CD8-positive, alpha-beta memory T cell (primary cell): ENCODE measurements at regions not wholly inside any gene's neighbourhood (a gene's known extent, or its start where the extent isn't known, plus 50 kb on each side); places are given as distances from the start of the nearest gene placed in this dataset.

Experiments
- CTCF ChIA-PET: fragments of 350-600 bp; sonication (Branson Sonifier 250); formaldehyde crosslinking; loops from one replicate; lab custom pipeline; 2021; ENCODE audit warnings: antibody characterized with exemption; lab: Charles Lee
- POLR2A ChIA-PET: fragments of 350-600 bp; sonication (Branson Sonifier 250); formaldehyde crosslinking; loops from one replicate; lab custom pipeline; 2021; ENCODE audit warnings: antibody characterized with exemption; lab: Charles Lee
- DNase-seq, 5 donors: peaks; one replicate each; pipeline versions ENCODE4 v3.0.0 to v3.0.0-alpha.2; 2020 to 2022; ENCODE audit warnings: mixed read lengths in 1 of 5
- H3K27ac ChIP-seq: one replicate; pipeline ENCODE4 v1.7.0; 2013; ENCODE audit warnings: low read depth, mild to moderate bottlenecking, low read length, moderate library complexity
- H3K27me3 ChIP-seq: 2 replicates; pipeline ENCODE4 v1.7.0; 2013; ENCODE audit warnings: low read length, mild to moderate bottlenecking; ENCODE audit not compliant: insufficient read depth, poor library complexity, severe bottlenecking
- H3K36me3 ChIP-seq: 2 replicates; pipeline ENCODE4 v1.7.0; 2013; ENCODE audit warnings: mild to moderate bottlenecking, low read length, moderate library complexity; ENCODE audit not compliant: insufficient read depth
- H3K4me1 ChIP-seq: 2 replicates; pipeline ENCODE4 v1.7.0; 2013; ENCODE audit warnings: mild to moderate bottlenecking, low read length, moderate library complexity; ENCODE audit not compliant: insufficient read depth
- H3K4me3 ChIP-seq: 2 replicates; pipeline ENCODE4 v1.7.0; 2013; ENCODE audit warnings: mild to moderate bottlenecking, low read length
- H3K9me3 ChIP-seq: 2 replicates; pipeline ENCODE4 v1.7.0; 2013; ENCODE audit warnings: mild to moderate bottlenecking, low read length
- H3K27ac Mint-ChIP-seq, 8 donors: one replicate each; pipeline ENCODE4 v1.8.0; 2020 to 2021; ENCODE audit warnings: mixed read lengths in 8 of 8, mild to moderate bottlenecking in 6 of 8, inconsistent platforms in 3 of 8, moderate library complexity in 3 of 8
- H3K27me3 Mint-ChIP-seq, 2 donors: one replicate each; pipeline ENCODE4 v1.8.0; 2020 to 2021; ENCODE audit warnings: mixed read lengths in 2 of 2, mild to moderate bottlenecking in 1 of 2, moderate library complexity in 1 of 2
- H3K36me3 Mint-ChIP-seq, 3 donors: one replicate each; pipeline ENCODE4 v1.8.0; 2020 to 2021; ENCODE audit warnings: mixed read lengths in 3 of 3, inconsistent platforms in 1 of 3, mild to moderate bottlenecking in 1 of 3
- H3K4me1 Mint-ChIP-seq, 3 donors: one replicate each; pipeline ENCODE4 v1.8.0; 2020 to 2021; ENCODE audit warnings: mixed read lengths in 3 of 3, inconsistent platforms in 1 of 3, mild to moderate bottlenecking in 1 of 3
- H3K4me3 Mint-ChIP-seq, 7 donors: one replicate each; pipeline ENCODE4 v1.8.0; 2020 to 2021; ENCODE audit warnings: mixed read lengths in 7 of 7, mild to moderate bottlenecking in 6 of 7, moderate library complexity in 4 of 7, inconsistent platforms in 2 of 7
- H3K9me3 Mint-ChIP-seq, 5 donors: one replicate each; pipeline ENCODE4 v1.8.0; 2020 to 2022; ENCODE audit warnings: mixed read lengths in 5 of 5, mild to moderate bottlenecking in 3 of 5, moderate library complexity in 2 of 5, inconsistent platforms in 1 of 5

DNA sequence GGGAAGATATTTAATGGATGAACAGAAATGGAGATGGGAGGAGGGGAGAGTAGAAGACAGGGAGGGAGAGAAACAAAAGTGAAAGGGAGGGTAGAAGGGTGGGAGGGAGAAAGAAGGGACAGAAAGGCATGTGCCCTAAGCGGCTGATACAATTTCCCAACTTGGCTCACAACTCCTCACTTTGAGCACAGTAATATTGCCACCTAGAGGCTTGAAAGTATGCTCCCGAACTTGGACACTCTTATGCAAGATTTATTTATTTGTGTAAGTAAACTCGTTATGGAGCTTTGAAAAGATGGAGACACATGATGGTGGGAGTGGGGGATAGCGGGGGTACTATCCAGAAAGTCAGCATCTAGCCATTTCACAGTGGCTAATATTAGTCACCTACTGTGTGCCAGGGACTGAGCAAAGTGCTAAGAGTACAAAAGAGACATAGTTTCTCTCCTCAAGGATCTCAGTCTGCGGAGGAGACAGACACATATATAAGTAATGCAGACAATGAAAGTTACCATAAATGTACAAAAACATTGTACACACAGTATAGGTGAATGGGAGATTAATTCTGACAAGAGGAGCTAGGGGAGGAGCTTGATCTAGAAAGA lies 189.7 kb downstream of the SEC16B start:
- peaks cover 6 to 22% (median 13%) of the 10 kb centered on the region in 5 donors for H3K9me3 Mint-ChIP-seq
- no peak overlapping the region for H3K27ac ChIP-seq
- no peaks in the 10 kb centered on the region for H3K27me3 ChIP-seq
- H3K4me1 Mint-ChIP-seq, result no peaks in the 10 kb centered on the region
- H3K4me3 ChIP-seq, result no peak overlapping the region
- no peaks in the 10 kb centered on the region for H3K9me3 ChIP-seq
- H3K36me3 ChIP-seq, result no peaks in the 10 kb centered on the region
- ChIA-PET CTCF (no interaction called here), POLR2A (no interaction called here)
- no peaks in the 10 kb centered on the region for H3K4me1 ChIP-seq
- no peaks in the 10 kb centered on the region for H3K27me3 Mint-ChIP-seq
- H3K36me3 Mint-ChIP-seq, result no peaks in the 10 kb centered on the region
- H3K4me3 Mint-ChIP-seq, result no peak overlapping the region
- H3K27ac Mint-ChIP-seq, result no peak overlapping the region
- no peak for DNase-seq

DNA sequence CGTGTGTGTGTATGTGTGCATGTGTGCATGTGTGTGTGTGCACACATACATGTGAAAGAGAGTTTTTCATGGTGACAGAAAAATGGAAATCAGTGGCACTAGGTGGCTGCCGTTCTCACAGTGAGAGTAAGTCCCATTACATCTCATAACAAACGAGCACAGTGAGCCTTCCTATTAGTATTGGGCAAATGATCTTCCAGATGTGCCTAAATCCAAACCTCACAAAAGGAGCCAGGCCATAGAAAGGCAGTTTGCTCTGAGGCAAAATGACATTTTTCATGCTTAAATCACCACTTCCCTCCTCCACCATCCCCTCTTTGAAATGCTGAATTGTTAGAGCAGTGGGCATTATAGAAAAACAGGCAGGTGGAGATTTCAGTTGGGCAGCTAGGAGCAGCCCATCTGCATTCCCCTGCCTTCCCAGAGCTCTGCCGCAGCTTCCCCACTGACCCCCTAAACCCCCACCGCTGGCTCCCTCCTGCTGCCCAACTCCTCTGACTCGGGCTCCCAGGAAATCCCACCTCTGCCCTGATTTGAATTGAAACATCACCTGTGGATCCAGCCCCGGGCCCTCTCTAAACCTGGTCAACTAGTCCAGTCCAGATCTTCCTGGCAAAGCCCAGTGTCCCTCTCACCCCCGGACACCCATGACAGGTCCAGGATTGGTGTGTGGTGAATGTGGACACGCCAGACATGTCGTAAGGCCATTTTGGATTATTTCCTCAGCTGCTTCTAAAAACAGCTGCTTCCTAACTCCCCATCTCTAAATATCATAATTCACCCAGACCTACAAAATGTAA lies 190.5 kb downstream of the SEC16B start:
- H3K27me3 Mint-ChIP-seq, result no peaks in the 10 kb centered on the region
- H3K27me3 ChIP-seq, result no peaks in the 10 kb centered on the region
- no peak overlapping the region for H3K27ac ChIP-seq
- peaks cover 10 to 24% (median 13%) of the 10 kb centered on the region in 5 donors for H3K9me3 Mint-ChIP-seq
- H3K9me3 ChIP-seq, result no peaks in the 10 kb centered on the region
- no peaks in the 10 kb centered on the region for H3K36me3 Mint-ChIP-seq
- no peak overlapping the region for H3K27ac Mint-ChIP-seq
- no peak overlapping the region for H3K4me3 Mint-ChIP-seq
- no peaks in the 10 kb centered on the region for H3K4me1 Mint-ChIP-seq
- DNase-seq, result no peak
- no peak overlapping the region for H3K4me3 ChIP-seq
- ChIA-PET POLR2A (no interaction called here), CTCF (no interaction called here)
- no peaks in the 10 kb centered on the region for H3K4me1 ChIP-seq
- H3K36me3 ChIP-seq, result no peaks in the 10 kb centered on the region

GRCh38 chr1:177775924-177776323 lies 193.9 kb downstream of the SEC16B start:
- Mint-ChIP-seq H3K27ac (no peak overlapping the region), H3K4me1 (no peaks in the 10 kb centered on the region), H3K4me3 (no peak overlapping the region), H3K9me3 (peaks cover 16 to 27% (median 19%) of the 10 kb centered on the region in 5 donors), H3K27me3 (no peaks in the 10 kb centered on the region), H3K36me3 (no peaks in the 10 kb centered on the region)
- ChIA-PET POLR2A (no interaction called here), CTCF (no interaction called here)
- DNase-seq, result no peak
- no peak overlapping the region for H3K27ac ChIP-seq
- no peaks in the 10 kb centered on the region for H3K4me1 ChIP-seq
- H3K9me3 ChIP-seq, result no peaks in the 10 kb centered on the region
- H3K36me3 ChIP-seq, result no peaks in the 10 kb centered on the region
- H3K4me3 ChIP-seq, result no peak overlapping the region
- H3K27me3 ChIP-seq, result no peaks in the 10 kb centered on the region

GRCh38 chr1:177772386-177772960 lies 197.4 kb downstream of the SEC16B start:
- Histone ChIP-seq H3K36me3 (no peaks in the 10 kb centered on the region), H3K4me3 (no peak overlapping the region), H3K27me3 (no peaks in the 10 kb centered on the region), H3K4me1 (no peaks in the 10 kb centered on the region), H3K27ac (no peak overlapping the region), H3K9me3 (no peaks in the 10 kb centered on the region)
- Mint-ChIP-seq H3K4me3 (no peak overlapping the region), H3K27ac (no peak overlapping the region), H3K9me3 (peaks cover 10 to 19% (median 13%) of the 10 kb centered on the region in 5 donors), H3K36me3 (no peaks in the 10 kb centered on the region), H3K4me1 (no peaks in the 10 kb centered on the region), H3K27me3 (no peaks in the 10 kb centered on the region)
- POLR2A ChIA-PET, result no interaction called here
- CTCF ChIA-PET, result no interaction called here
- no peak for DNase-seq

DNA sequence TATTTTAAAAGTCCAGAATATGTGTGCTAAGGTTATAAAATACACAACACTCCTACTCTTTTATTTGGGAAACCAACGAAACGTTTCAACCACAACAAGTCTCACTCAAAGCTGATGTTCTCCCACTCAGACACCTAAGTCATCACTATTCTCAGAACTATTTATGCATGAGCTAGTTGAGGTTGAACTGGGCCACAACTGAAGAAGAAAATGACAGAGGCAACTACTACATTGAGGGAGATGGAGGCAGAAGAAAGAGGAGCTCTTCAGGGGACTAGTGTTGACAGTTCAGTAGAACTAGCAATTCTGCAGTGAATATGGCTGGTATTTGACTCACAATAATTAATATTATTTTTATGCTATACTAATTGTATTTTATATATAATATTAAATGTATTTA lies 198.2 kb downstream of the SEC16B start:
- CTCF ChIA-PET, result no interaction called here

GRCh38 chr1:177770096-177770495 lies 199.8 kb downstream of the SEC16B start:
- H3K4me1 ChIP-seq, result no peaks in the 10 kb centered on the region
- H3K4me3 ChIP-seq, result no peak overlapping the region
- H3K27me3 ChIP-seq, result no peaks in the 10 kb centered on the region
- no peaks in the 10 kb centered on the region for H3K27me3 Mint-ChIP-seq
- no peaks in the 10 kb centered on the region for H3K4me1 Mint-ChIP-seq
- H3K9me3 Mint-ChIP-seq, result peaks cover 6 to 33% (median 12%) of the 10 kb centered on the region in 5 donors
- no peaks in the 10 kb centered on the region for H3K9me3 ChIP-seq
- no peaks in the 10 kb centered on the region for H3K36me3 Mint-ChIP-seq
- H3K27ac Mint-ChIP-seq, result no peak overlapping the region
- ChIA-PET POLR2A (no interaction called here), CTCF (no interaction called here)
- H3K27ac ChIP-seq, result no peak overlapping the region
- DNase-seq, result no peak
- no peaks in the 10 kb centered on the region for H3K36me3 ChIP-seq
- H3K4me3 Mint-ChIP-seq, result no peak overlapping the region

More for the DNA sequence above, 198.2 kb downstream of the SEC16B start:
- no peaks in the 10 kb centered on the region for H3K4me1 Mint-ChIP-seq
- no peak for DNase-seq
- POLR2A ChIA-PET, result no interaction called here
- Histone ChIP-seq H3K4me1 (no peaks in the 10 kb centered on the region), H3K27ac (no peak overlapping the region), H3K4me3 (no peak overlapping the region), H3K9me3 (no peaks in the 10 kb centered on the region), H3K27me3 (no peaks in the 10 kb centered on the region), H3K36me3 (no peaks in the 10 kb centered on the region)
- H3K36me3 Mint-ChIP-seq, result no peaks in the 10 kb centered on the region
- no peak overlapping the region for H3K4me3 Mint-ChIP-seq
- no peak overlapping the region for H3K27ac Mint-ChIP-seq
- no peaks in the 10 kb centered on the region for H3K27me3 Mint-ChIP-seq
- H3K9me3 Mint-ChIP-seq, result peaks cover 10 to 23% (median 13%) of the 10 kb centered on the region in 5 donors

DNA sequence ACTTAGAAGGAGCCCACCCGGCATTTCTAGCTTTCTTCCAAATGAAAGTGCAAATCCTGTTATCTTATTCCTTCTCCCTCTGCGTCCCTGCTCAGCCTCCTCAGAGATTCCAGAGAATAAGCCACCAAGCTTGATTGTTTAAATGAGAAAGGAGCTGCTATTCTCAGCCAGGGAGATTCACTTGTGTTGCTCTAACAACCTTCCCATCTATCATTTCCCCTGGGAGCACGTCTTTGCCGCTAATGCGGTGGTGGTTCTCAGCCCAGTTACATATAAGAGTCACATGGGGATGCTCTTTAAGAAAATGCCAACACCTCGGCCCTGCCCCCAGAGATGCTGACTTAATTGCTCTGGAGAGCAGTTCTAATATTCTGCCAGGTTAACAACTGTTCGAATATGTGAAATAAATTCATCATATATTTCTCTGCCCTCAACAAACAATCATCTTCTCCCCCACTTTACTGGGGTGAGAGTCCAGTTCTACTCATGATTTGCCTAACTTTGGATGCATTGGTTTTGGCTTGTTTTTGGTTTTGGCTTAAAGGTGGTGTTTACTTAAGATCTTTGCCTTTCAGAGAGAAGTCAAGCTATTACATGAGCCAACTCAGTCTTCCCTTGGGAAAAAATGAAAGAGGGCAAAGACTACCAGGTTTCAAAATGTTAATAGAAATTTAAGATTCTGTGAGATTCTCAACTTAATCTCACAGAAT lies 213.9 kb downstream of the SEC16B start:
- Histone ChIP-seq H3K36me3 (no peaks in the 10 kb centered on the region), H3K27me3 (no peaks in the 10 kb centered on the region), H3K27ac (no peak overlapping the region), H3K4me3 (no peak overlapping the region), H3K4me1 (no peaks in the 10 kb centered on the region), H3K9me3 (no peaks in the 10 kb centered on the region)
- ChIA-PET CTCF (no interaction called here), POLR2A (no interaction called here)
- no peak overlapping the region for H3K27ac Mint-ChIP-seq
- H3K36me3 Mint-ChIP-seq, result no peaks in the 10 kb centered on the region
- no peaks in the 10 kb centered on the region for H3K27me3 Mint-ChIP-seq
- no peak overlapping the region for H3K4me3 Mint-ChIP-seq
- DNase-seq, result no peak
- no peaks in the 10 kb centered on the region for H3K4me1 Mint-ChIP-seq
- peaks cover 4 to 19% (median 11%) of the 10 kb centered on the region in 5 donors for H3K9me3 Mint-ChIP-seq

GRCh38 chr1:177754603-177755002 lies 215.3 kb downstream of the SEC16B start:
- no peak overlapping the region for H3K4me3 ChIP-seq
- Mint-ChIP-seq H3K4me3 (no peak overlapping the region), H3K27ac (no peak overlapping the region), H3K27me3 (no peaks in the 10 kb centered on the region), H3K9me3 (peaks cover 4 to 21% (median 11%) of the 10 kb centered on the region in 5 donors), H3K4me1 (no peaks in the 10 kb centered on the region), H3K36me3 (no peaks in the 10 kb centered on the region)
- no peaks in the 10 kb centered on the region for H3K36me3 ChIP-seq
- CTCF ChIA-PET, result no interaction called here
- no peak overlapping the region for H3K27ac ChIP-seq
- no peaks in the 10 kb centered on the region for H3K9me3 ChIP-seq
- H3K4me1 ChIP-seq, result no peaks in the 10 kb centered on the region
- no peak for DNase-seq
- POLR2A ChIA-PET, result no interaction called here
- H3K27me3 ChIP-seq, result no peaks in the 10 kb centered on the region
